ENCODE measurements at regions not wholly inside any gene's neighbourhood (a gene's known extent, or its start where the extent isn't known, plus 50 kb on each side); places are given as distances from the start of the nearest gene placed in this dataset.
"Not testable (repeated sequence)": the region's sequence is repeated elsewhere in the genome, so short reads cannot be mapped to it uniquely, and the experiment has no call there.

- no peak for TF ChIP-seq CTCF (IDR thresholded peaks at IDR 0.05; ENCODE audit: insufficient read depth, missing control alignments)
- FAIRE-seq (no peak), DNase-seq (ENCODE audit: insufficient read length, low spot score) (no peak)
These were observed 351.8 kb upstream of the TFPI start for GRCh38 chr2:187906021-187906420.

- FAIRE-seq = not testable (repeated sequence)
These were observed 356.7 kb upstream of the TFPI start for GRCh38 chr2:187910922-187911321.

GRCh38 chr2:187912950-187913349 lies 358.7 kb upstream of the TFPI start:
- DNase-seq (ENCODE audit: insufficient read length, low spot score) (no peak), FAIRE-seq (no peak)
- no peak for TF ChIP-seq CTCF (IDR thresholded peaks at IDR 0.05; ENCODE audit: insufficient read depth, missing control alignments)

More at GRCh38 chr2:187910922-187911321, 356.7 kb upstream of the TFPI start:
- not testable (repeated sequence) for DNase-seq (ENCODE audit: insufficient read length, low spot score)

- no peak for DNase-seq (ENCODE audit: insufficient read length, low spot score)
- no peak for FAIRE-seq
- no peak for TF ChIP-seq CTCF (IDR thresholded peaks at IDR 0.05; ENCODE audit: insufficient read depth, missing control alignments)
These were observed 361.6 kb upstream of the TFPI start for GRCh38 chr2:187915810-187916209.

GRCh38 chr2:187916799-187917198 lies 362.6 kb upstream of the TFPI start:
- no peak for DNase-seq (ENCODE audit: insufficient read length, low spot score)
- TF ChIP-seq CTCF (IDR thresholded peaks at IDR 0.05; ENCODE audit: insufficient read depth, missing control alignments) = no peak
- no peak for FAIRE-seq

GRCh38 chr2:187917535-187917934 lies 363.3 kb upstream of the TFPI start:
- no peak for TF ChIP-seq CTCF (IDR thresholded peaks at IDR 0.05; ENCODE audit: insufficient read depth, missing control alignments)
- DNase-seq (ENCODE audit: insufficient read length, low spot score) = no peak
- no peak for FAIRE-seq

GRCh38 chr2:187918996-187919821 lies 365.0 kb upstream of the TFPI start:
- TF ChIP-seq CTCF (IDR thresholded peaks at IDR 0.05; ENCODE audit: insufficient read depth, missing control alignments) = no peak
- DNase-seq (ENCODE audit: insufficient read length, low spot score) (no peak), FAIRE-seq (no peak)
